HG02759 (cell line): ENCODE measurements at regions not wholly inside any gene's neighbourhood (a gene's known extent, or its start where the extent isn't known, plus 50 kb on each side); places are given as distances from the start of the nearest gene placed in this dataset.
"Not testable (repeated sequence)": the region's sequence is repeated elsewhere in the genome, so short reads cannot be mapped to it uniquely, and the experiment has no call there.

ENCODE experiments used
- ATAC-seq: cut with Tn5 transposase; IDR thresholded peaks from one replicate; pipeline ENCODE4 v1.9.1; 2021; ENCODE audit warnings: mild to moderate bottlenecking, moderate library complexity; ENCODE audit not compliant: unreplicated experiment

DNA sequence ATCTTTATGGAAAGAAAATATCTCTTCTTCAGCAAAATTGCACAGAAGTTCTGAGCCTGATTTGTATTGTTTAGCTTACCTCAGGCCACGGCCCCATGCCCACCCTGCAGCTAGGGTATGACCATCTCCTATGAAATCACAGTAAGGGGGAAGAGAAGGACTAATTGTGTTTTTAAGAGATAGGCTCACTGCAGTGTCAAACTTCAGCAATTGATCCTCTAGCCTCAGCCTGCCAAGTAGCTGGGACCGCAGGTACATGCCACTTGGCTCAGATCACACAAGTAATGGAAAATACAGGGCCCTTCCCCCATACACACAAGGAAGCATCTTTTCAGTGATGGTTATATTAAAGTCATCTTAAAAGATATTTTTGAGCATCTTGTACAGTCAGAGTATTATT lies 60.0 kb downstream of the DMAC1 start:
- ATAC-seq = no peak

DNA sequence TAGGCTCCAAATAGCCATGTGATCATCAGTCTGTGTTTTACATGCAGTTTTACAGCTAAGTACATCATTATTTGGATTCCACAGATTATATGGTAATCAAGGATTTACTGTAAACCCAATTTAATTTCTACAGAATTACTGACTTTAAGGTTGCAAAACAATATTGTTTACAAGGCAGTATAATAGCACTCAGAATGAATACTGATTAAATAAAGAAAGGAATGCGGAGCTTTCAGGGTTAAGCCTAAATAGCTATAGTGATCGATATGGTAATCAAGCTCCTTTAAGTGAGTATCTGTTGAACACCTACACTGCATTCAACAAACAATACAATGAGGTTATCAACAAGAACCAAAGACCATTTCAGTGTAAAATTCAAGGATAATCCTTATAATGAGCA lies 64.3 kb downstream of the DMAC1 start:
- no peak for ATAC-seq

DNA sequence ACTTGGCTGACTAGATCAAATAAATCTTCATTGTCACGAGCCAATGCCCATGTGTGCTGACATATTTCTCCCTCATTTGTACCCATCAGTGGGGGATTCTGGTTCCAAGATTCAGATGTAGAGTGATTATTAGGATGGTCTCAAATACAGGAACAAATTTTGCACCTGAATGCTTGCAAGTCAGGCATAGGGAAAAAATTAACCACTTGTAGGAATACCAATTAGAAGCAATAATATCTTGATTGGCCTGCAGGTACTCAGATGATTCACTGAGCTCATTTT lies 69.5 kb downstream of the DMAC1 start:
- ATAC-seq = no peak

DNA sequence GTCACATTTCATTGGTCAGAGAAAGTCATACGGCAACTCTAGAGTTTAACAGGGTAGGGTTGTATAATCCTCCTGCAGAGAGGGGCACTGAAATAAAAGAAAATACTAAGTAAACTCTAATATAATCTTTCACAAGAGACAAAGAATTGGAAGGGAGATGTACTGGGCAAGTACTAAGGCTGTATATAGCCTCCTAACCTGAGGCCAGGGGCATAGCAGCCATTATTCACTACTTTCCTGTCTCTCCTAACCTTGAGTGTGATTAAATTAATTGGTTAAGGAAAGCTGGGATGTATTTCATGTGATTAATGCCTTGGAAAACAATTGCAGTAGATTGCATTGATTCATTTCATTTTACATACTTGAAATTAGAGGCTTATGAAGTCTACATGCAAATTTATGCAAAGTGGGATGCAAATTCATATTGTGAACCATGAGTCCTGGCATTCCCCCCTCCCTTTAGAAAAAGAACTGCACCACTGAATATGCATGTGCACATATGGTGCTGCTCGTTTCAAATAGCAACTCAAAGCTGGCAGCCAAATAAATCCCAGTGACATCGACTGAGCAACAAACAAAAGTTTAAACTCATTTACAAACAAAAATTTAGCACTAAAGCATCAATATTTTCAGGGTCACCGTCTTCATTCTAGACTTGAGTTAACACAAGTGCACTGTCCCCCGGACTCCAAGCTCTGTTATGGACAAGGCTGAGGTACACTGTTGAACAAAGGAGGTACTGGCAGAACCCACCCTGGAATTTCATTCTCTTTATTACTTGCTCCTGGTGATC lies 70.0 kb downstream of the DMAC1 start:
- no peak for ATAC-seq

DNA sequence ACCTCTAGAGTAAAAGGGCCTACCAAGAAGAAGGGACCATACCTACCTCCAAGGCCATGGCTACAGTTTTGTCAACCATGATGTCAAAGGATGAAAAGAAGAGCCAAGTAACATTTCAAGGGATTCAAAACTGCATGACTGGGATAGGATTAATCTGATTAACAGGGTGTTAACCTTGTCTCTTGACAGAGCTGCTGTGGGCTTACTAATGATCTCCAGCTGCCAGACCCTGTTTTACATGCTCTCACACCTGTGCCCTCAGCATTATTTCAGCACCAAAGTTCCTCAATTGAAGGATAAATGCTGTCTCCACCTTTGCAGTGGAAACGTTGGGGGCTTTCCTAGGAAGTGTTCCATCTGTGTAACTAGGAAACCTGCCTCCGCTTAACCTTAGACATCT lies 78.3 kb downstream of the DMAC1 start:
- no peak for ATAC-seq

DNA sequence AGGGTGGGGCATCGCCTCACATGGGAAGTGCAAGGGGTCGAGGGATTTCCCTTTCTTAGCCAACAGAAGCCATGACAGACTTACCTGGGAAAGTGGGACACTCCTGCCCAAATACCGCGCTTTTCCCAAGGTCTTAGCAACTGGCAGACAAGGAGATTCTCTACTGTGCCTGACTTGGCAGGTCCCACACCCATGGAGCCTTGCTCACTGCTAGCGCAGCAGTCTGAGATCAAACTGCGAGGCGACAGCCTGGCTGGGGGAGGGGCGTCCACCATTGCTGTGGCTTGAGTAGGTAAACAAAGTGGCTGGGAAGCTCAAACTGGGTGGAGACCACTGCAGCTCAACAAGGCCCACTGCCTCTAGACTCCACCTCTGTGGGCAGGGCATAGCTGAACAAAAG lies 86.5 kb downstream of the DMAC1 start:
- not testable (repeated sequence) for ATAC-seq

DNA sequence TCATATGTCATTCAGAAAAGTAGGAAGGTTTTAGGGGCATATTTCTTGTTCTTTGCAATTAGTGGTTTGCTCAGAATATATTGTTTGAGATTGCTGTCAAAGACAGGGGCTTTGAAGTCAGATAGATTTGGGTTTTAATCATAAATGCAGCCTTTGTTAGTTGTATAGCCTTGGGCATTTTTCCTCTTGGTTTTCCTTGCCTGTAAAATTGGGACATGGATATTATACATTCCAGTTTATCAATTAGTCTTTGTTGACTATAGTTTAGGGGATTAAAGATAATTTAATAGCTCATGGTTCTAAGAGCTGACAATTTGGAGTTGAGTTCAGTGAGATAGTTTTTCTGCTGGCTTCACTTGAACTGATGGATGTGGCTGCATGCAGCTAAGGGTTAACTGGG lies 88.9 kb downstream of the DMAC1 start:
- no peak for ATAC-seq

GRCh38 chr9:7707934-7708333 lies 91.6 kb downstream of the DMAC1 start:
- no peak for ATAC-seq

- ATAC-seq = no peak
Measured at GRCh38 chr9:7704543-7704942, 95.0 kb downstream of the DMAC1 start.

- no peak for ATAC-seq
Measured at GRCh38 chr9:7691909-7692308, 107.7 kb downstream of the DMAC1 start.

GRCh38 chr9:7690014-7690413 lies 109.6 kb downstream of the DMAC1 start:
- no peak for ATAC-seq

- ATAC-seq = no peak
Measured at GRCh38 chr9:7688626-7689025, 111.0 kb downstream of the DMAC1 start.

GRCh38 chr9:7676609-7677156 lies 122.9 kb downstream of the DMAC1 start:
- ATAC-seq = no peak

- ATAC-seq = no peak
Measured at GRCh38 chr9:7671847-7672246, 127.7 kb downstream of the DMAC1 start.

GRCh38 chr9:7668541-7668940 lies 131.0 kb downstream of the DMAC1 start:
- ATAC-seq = no peak

- ATAC-seq = no peak
Measured at GRCh38 chr9:7665874-7666273, 133.7 kb downstream of the DMAC1 start.

DNA sequence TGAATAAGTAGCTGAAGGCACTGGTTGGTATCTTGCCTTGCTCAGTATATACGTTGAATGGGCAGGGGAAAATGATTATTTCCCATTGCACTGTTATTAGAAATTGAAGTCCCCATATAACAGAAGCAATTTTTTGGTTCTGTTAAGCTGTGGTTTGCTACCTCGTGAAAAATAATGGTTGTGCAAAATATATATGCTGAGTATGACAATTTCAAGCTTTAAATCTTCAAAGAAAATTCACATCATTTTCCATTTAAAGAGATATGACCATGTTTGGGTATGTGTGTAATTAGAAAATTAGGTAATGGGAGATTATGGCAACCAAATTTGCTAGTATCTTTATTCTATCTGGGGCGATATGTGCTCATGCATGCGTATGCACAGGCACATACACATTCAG lies 139.8 kb downstream of the DMAC1 start:
- ATAC-seq = no peak

DNA sequence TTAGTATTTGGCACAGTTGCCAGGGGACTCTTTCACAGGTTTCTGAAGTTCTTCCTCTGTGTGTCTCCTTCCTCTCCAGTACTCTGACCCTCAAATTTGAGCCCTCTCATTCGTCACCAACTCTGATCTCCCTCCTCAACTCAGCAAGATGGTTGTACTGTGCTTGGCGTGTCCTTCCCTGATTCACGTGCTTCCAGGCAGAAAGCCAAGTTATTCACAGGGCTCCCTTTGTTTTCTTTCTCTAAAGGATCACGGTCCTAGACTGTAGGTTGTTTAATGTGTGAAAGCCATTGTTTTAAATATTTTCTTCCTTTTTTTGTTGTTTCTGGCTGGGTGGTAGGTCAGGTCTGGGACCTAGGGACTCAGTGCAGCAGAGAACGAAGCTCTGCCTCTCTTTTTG lies 142.9 kb downstream of the DMAC1 start:
- ATAC-seq = no peak

GRCh38 chr9:7653262-7653661 lies 146.3 kb downstream of the DMAC1 start:
- no peak for ATAC-seq

DNA sequence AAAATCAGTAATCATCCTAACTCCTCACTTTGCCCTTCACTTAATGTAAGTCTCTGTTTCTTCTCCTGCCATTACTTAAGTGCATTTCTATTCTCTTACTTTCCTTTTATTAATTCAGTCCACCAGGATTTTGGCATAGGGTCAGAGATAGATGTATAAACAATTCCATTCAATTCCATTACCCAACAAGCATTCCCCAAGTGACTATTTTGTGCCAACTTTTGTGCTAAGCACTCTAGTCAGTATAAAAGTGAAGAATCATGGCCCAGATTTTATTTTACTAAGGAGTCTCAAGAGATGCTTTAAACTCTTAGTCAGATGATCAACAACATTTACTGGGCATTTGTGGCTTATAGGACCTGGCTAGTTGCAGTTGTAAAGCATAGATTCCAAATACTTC lies 159.3 kb downstream of the DMAC1 start:
- no peak for ATAC-seq

DNA sequence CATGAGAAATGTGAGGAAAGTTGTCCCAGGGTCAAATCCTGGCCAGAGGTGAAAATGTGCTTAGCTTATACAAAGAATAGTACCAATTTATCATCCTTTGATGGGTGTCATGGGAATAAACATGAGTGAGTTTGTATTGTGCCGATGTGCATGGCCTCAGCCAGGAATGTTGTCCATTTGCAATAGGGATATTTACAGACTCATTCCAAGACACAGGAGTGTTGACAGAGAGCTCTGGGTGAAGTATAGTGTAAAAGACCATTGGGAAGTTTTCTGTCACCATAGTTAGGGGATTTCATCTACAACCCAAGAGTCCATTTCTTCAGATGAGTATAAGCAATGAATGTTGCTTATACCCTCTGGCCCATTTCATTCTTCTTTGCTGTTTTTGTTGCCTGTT lies 160.1 kb downstream of the DMAC1 start:
- ATAC-seq = no peak

DNA sequence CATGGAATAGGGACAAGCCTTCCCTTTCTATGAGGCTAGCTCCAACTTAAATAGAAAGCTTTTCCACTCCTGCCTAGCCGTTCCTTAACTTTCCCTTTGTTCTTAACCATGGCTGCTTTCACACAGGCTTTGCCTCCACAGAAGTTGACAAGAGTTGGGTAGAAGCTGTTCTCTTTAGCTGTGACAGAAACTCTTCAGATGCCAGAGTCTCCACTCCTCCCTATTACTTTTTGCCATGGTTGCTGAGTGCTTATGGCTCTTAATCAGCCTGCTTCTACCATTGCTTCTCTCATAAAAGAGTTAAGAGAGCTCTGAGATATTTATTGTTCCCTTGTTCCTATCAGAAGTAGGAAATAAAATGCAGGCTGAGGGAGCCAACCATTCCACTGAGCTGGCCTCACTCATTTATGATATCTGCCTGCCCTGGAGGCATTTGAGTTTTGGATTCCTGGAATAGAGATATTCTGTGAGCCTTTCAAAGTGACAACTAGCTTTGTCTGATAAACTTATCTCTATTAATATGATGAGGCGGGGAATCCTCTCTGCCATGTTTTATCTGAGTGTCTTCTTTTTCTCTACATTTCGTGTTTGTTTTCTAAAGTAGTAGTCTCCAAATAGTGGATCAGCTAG lies 162.6 kb downstream of the DMAC1 start:
- no peak for ATAC-seq

DNA sequence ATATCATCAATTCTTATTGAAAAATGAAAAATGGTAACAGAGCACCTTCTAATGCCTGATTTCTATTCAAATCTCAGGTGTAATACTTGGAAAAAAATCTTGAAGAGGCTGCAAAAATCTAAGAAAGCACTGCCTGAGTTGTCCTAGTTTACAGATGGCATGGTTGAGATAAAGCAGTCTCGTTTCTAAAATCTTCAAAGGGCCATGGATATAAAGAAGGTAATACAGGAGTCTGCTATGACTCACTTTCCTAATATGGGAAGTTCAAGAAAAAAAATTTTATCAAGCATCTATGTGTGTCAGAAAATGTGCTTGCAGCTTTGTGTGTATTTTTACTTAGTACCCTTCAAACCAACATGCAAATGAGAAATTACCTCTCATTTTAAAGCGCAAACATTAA lies 163.3 kb downstream of the DMAC1 start:
- ATAC-seq = no peak
